ENCODE measurements at regions not wholly inside any gene's neighbourhood (a gene's known extent, or its start where the extent isn't known, plus 50 kb on each side); places are given as distances from the start of the nearest gene placed in this dataset.

DNA sequence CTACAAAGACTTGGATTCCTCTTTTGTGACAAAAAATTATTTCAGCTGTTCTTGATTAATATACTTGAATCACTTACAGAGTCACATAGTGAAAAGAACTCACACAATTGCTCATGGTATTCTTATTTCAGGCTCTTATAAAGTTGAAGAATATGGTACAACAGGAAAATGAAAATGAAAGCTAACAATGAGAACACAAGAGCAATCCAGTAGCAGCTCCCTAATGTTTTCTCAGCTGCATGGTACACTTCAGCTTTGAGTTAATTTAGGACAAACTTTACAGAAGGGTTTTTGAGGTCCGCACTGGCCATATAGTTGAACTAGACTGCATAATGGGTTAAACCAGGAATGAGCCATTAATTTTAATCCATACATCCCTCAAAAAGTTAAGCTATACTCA lies 1261.8 kb downstream of the SLITRK5 start:
- TF ChIP-seq CTCF (IDR thresholded peaks at IDR 0.05; ENCODE audit: low read depth, low read length, missing input control) (no peak), GABPA (IDR thresholded peaks at IDR 0.05 in 1 of 2, conservative IDR thresholded peaks at IDR 0.05 in 1 of 2) (no peak), ATF3 (IDR thresholded peaks at IDR 0.05) (no peak), YY1 (IDR thresholded peaks at IDR 0.05) (no peak), RAD21 (IDR thresholded peaks at IDR 0.05) (no peak), ZBTB33 (IDR thresholded peaks at IDR 0.05) (no peak), TAF1 (conservative IDR thresholded peaks at IDR 0.05) (no peak), HNF4G (IDR thresholded peaks at IDR 0.05) (no peak)

Data from liver (tissue), 3 donors.